H9 (cell line): ENCODE measurements at regions not wholly inside any gene's neighbourhood (a gene's known extent, or its start where the extent isn't known, plus 50 kb on each side); places are given as distances from the start of the nearest gene placed in this dataset.

Experiments
- DNase-seq: peaks from one replicate; pipeline ENCODE4 v3.0.0-alpha.2; 2017
- H2AFZ ChIP-seq: one replicate; pipeline ENCODE4 v1.6.1; 2013; ENCODE audit warnings: mild to moderate bottlenecking, low read length, control low read depth, moderate library complexity
- H2AK5ac ChIP-seq: 2 replicates; pipeline ENCODE4 v1.6.1; 2013; ENCODE audit warnings: low read length, control low read depth, mixed read lengths; ENCODE audit not compliant: insufficient read length
- H2BK120ac ChIP-seq: one replicate; pipeline ENCODE4 v1.6.1; 2013; ENCODE audit warnings: low read depth, mild to moderate bottlenecking, low read length, control low read depth, inconsistent platforms; ENCODE audit not compliant: poor library complexity, severe bottlenecking
- H2BK12ac ChIP-seq: 2 replicates; pipeline ENCODE4 v1.6.1; 2013; ENCODE audit warnings: low read length, control low read depth, mixed read lengths, low read depth; ENCODE audit not compliant: insufficient read length
- H2BK15ac ChIP-seq: 2 replicates; pipeline ENCODE4 v1.6.1; 2013; ENCODE audit warnings: low read depth, low read length, control low read depth
- H2BK20ac ChIP-seq: one replicate; pipeline ENCODE4 v1.6.1; 2013; ENCODE audit warnings: low read depth, mild to moderate bottlenecking, low read length, control low read depth, inconsistent platforms; ENCODE audit not compliant: poor library complexity, severe bottlenecking
- H2BK5ac ChIP-seq: 2 replicates; pipeline ENCODE4 v1.6.1; 2013; ENCODE audit warnings: low read length, control low read depth, mixed read lengths; ENCODE audit not compliant: insufficient read length
- H3K14ac ChIP-seq: 2 replicates; pipeline ENCODE4 v1.6.1; 2013; ENCODE audit warnings: low read length, control low read depth; ENCODE audit not compliant: insufficient read depth
- H3K18ac ChIP-seq: 2 replicates; pipeline ENCODE4 v1.6.1; 2013; ENCODE audit warnings: low read depth, mild to moderate bottlenecking, mixed read lengths, low read length, control low read depth; ENCODE audit not compliant: insufficient read length
- H3K23ac ChIP-seq: 2 replicates; pipeline ENCODE4 v1.6.1; 2013; ENCODE audit warnings: low read length, control low read depth, mixed read lengths, low read depth; ENCODE audit not compliant: insufficient read length
- H3K23me2 ChIP-seq: 2 replicates; pipeline ENCODE4 v1.6.1; 2013; ENCODE audit warnings: low read depth, mild to moderate bottlenecking, mixed read lengths, low read length, control low read depth; ENCODE audit not compliant: insufficient read length, poor library complexity, severe bottlenecking
- H3K27ac ChIP-seq: 2 replicates; pipeline ENCODE4 v1.5.1; 2013; ENCODE audit warnings: low read length, control low read depth, mixed read lengths, low read depth; ENCODE audit not compliant: insufficient read length
- H3K27me3 ChIP-seq: 2 replicates; pipeline ENCODE4 v1.6.1; 2013; ENCODE audit warnings: low read length, control low read depth, inconsistent platforms; ENCODE audit not compliant: insufficient read depth
- H3K4ac ChIP-seq: 2 replicates; pipeline ENCODE4 v1.6.1; 2013; ENCODE audit warnings: low read depth, mild to moderate bottlenecking, control low read depth, inconsistent platforms, low read length, moderate library complexity
- H3K4me1 ChIP-seq: 2 replicates; pipeline ENCODE4 v1.6.1; 2013; ENCODE audit warnings: low read length, control low read depth, inconsistent platforms; ENCODE audit not compliant: insufficient read depth
- H3K4me2 ChIP-seq: 2 replicates; pipeline ENCODE4 v1.6.1; 2013; ENCODE audit warnings: low read length, control low read depth, mixed read lengths; ENCODE audit not compliant: insufficient read length, insufficient read depth
- H3K56ac ChIP-seq: 2 replicates; pipeline ENCODE4 v1.6.1; 2013; ENCODE audit warnings: low read depth, mild to moderate bottlenecking, mixed read lengths, low read length, control low read depth; ENCODE audit not compliant: insufficient read length
- H3K79me1 ChIP-seq: 2 replicates; pipeline ENCODE4 v1.6.1; 2013; ENCODE audit warnings: low read depth, mild to moderate bottlenecking, moderate library complexity, low read length, control low read depth, inconsistent platforms; ENCODE audit not compliant: insufficient read depth, poor library complexity, severe bottlenecking
- H3K79me2 ChIP-seq: 2 replicates; pipeline ENCODE4 v1.6.1; 2013; ENCODE audit warnings: low read length, control low read depth, inconsistent platforms; ENCODE audit not compliant: insufficient read depth
- H3K9ac ChIP-seq: 2 replicates; pipeline ENCODE4 v1.6.1; 2013; ENCODE audit warnings: low read length, control low read depth, mixed read lengths; ENCODE audit not compliant: insufficient read length; ENCODE audit errors: extremely low read depth
- H3K9me3 ChIP-seq: one replicate; pipeline ENCODE4 v1.6.1; 2013; ENCODE audit warnings: low read depth, low read length, inconsistent platforms; ENCODE audit not compliant: control insufficient read depth
- H3T11ph ChIP-seq: one replicate; pipeline ENCODE4 v1.6.1; 2013; ENCODE audit warnings: mild to moderate bottlenecking, low read length, control low read depth, inconsistent platforms
- H4K20me1 ChIP-seq: one replicate; pipeline ENCODE4 v1.6.1; 2013; ENCODE audit not compliant: control insufficient read depth, insufficient read length, insufficient read depth
- H4K5ac ChIP-seq: 2 replicates; pipeline ENCODE4 v1.6.1; 2013; ENCODE audit warnings: low read depth, mild to moderate bottlenecking, mixed read lengths, low read length, control low read depth; ENCODE audit not compliant: insufficient read length
- H4K8ac ChIP-seq: replicated peaks from 2 replicates; pipeline ENCODE4 v1.6.1; 2013; ENCODE audit warnings: low read length, control low read depth, mixed read lengths, low read depth; ENCODE audit not compliant: insufficient read length
- H4K91ac ChIP-seq: 2 replicates; pipeline ENCODE4 v1.6.1; 2013; ENCODE audit warnings: low read depth, mild to moderate bottlenecking, moderate library complexity, mixed read lengths, low read length, control low read depth; ENCODE audit not compliant: insufficient read length
- H3K27ac Mint-ChIP-seq, 3 experiments: 2 replicates in 2 of 3; 3 replicates in 1 of 3; pipeline ENCODE4 v1.8.0; 2020 to 2021; ENCODE audit warnings: mixed read lengths in 3 of 3, mild to moderate bottlenecking in 1 of 3, moderate library complexity in 1 of 3
- H3K27me3 Mint-ChIP-seq: 2 replicates; pipeline ENCODE4 v1.8.0; 2021; ENCODE audit warnings: low read depth, mild to moderate bottlenecking, moderate library complexity, mixed read lengths
- H3K36me3 Mint-ChIP-seq, 3 experiments: 2 replicates in 2 of 3; 3 replicates in 1 of 3; pipeline ENCODE4 v1.8.0; 2020 to 2021; ENCODE audit warnings: low read depth in 3 of 3, mixed read lengths in 3 of 3; ENCODE audit not compliant: insufficient read depth in 1 of 3
- H3K4me1 Mint-ChIP-seq, 2 experiments: 2 replicates each; pipeline ENCODE4 v1.8.0; 2020; ENCODE audit warnings: mixed read lengths in 2 of 2
- H3K4me3 Mint-ChIP-seq, 2 experiments: 2 replicates in 1 of 2; 3 replicates in 1 of 2; pipeline ENCODE4 v1.8.0; 2020 to 2021; ENCODE audit warnings: mild to moderate bottlenecking in 2 of 2, mixed read lengths in 2 of 2, moderate library complexity in 1 of 2
- H3K9me3 Mint-ChIP-seq, 2 experiments: 2 replicates in 1 of 2; 3 replicates in 1 of 2; pipeline ENCODE4 v1.8.0; 2020; ENCODE audit warnings: mild to moderate bottlenecking in 2 of 2, mixed read lengths in 2 of 2, moderate library complexity in 1 of 2
- WGBS: extraction: QIAGEN DNeasy Blood & Tissue Kit; methylation state at CpG from one replicate; pipeline ENCODE4 v1.1.7; 2013; ENCODE audit warnings: missing lambda C conversion rate, low lambda C conversion rate, mixed read lengths; ENCODE audit not compliant: insufficient read length; ENCODE audit errors: extremely low coverage; 5-methylcytosine and 5-hydroxymethylcytosine counted together
- TF ChIP-seq, protein P1 (sequence below): fragments of 200-600 bp; sonication (generic); conservative IDR thresholded peaks from 3 replicates; pipeline ENCODE4 v1.8.0; 2021; ENCODE audit warnings: antibody characterized with exemption, mild to moderate bottlenecking

DNA sequence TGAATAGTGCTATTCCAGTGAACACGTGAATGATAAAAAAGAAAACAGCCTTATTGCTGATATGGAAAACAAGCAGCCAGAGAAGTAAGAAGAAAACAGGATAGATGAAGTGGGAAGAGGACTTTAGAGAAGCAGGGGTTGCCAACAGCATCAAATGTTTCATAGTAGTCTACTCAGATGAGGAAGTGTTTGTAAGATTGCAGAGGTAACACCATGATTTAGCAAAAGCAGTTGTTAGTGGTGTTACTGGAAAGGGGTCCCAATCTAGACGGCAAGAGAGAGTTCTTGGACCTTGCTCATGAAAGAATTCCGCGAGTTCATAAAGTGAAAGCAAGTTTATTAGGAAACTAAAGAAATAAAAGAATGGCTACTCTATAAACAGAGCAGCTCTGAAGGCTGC lies 108.8 kb upstream of the MCTP2 start:
- Histone ChIP-seq H4K5ac (no peak overlapping the region), H3K9ac (no peak overlapping the region), H2BK5ac (no peak overlapping the region), H2BK12ac (no peak overlapping the region), H3K23me2 (no peaks in the 10 kb centered on the region), H3K4ac (no peak overlapping the region), H4K8ac (no peak overlapping the region), H3T11ph (no peak overlapping the region), H3K14ac (no peak overlapping the region), H2AK5ac (no peak overlapping the region), H3K79me2 (no peaks in the 10 kb centered on the region), H3K4me2 (no peak overlapping the region), H2BK120ac (no peak overlapping the region), H4K91ac (no peak overlapping the region), H3K27me3 (no peaks in the 10 kb centered on the region), H2BK15ac (no peak overlapping the region), H2AFZ (no peak overlapping the region), H3K4me1 (peaks cover 6% of the 10 kb centered on the region; the same call in 1 of the 2 replicates), H3K27ac (no peak overlapping the region), H4K20me1 (no peaks in the 10 kb centered on the region), H3K18ac (no peak overlapping the region), H3K23ac (no peak overlapping the region), H2BK20ac (no peak overlapping the region), H3K9me3 (no peaks in the 10 kb centered on the region), H3K56ac (no peak overlapping the region), H3K79me1 (no peaks in the 10 kb centered on the region)
- H3K4me1 Mint-ChIP-seq: peaks cover 22 to 28% of the 10 kb centered on the region in 2 experiments
- H3K27me3 Mint-ChIP-seq: no peaks in the 10 kb centered on the region; the same call in 1 of the 2 replicates
- WGBS: no CpG with 5 or more reads among the region's 4 CpGs
- TF ChIP-seq, protein P1, sequence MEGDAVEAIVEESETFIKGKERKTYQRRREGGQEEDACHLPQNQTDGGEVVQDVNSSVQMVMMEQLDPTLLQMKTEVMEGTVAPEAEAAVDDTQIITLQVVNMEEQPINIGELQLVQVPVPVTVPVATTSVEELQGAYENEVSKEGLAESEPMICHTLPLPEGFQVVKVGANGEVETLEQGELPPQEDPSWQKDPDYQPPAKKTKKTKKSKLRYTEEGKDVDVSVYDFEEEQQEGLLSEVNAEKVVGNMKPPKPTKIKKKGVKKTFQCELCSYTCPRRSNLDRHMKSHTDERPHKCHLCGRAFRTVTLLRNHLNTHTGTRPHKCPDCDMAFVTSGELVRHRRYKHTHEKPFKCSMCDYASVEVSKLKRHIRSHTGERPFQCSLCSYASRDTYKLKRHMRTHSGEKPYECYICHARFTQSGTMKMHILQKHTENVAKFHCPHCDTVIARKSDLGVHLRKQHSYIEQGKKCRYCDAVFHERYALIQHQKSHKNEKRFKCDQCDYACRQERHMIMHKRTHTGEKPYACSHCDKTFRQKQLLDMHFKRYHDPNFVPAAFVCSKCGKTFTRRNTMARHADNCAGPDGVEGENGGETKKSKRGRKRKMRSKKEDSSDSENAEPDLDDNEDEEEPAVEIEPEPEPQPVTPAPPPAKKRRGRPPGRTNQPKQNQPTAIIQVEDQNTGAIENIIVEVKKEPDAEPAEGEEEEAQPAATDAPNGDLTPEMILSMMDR: no peak
- no peak overlapping the region for H3K27ac Mint-ChIP-seq
- DNase-seq: no peak
- no peaks in the 10 kb centered on the region for H3K9me3 Mint-ChIP-seq
- H3K4me3 Mint-ChIP-seq: no peak overlapping the region
- H3K36me3 Mint-ChIP-seq: no peaks in the 10 kb centered on the region
